Eye (tissue), 1 donor: ENCODE measurements at regions not wholly inside any gene's neighbourhood (a gene's known extent, or its start where the extent isn't known, plus 50 kb on each side); places are given as distances from the start of the nearest gene placed in this dataset.
A peak's percentile ranks its signal among the peaks of the same experiment; 100 is the strongest.

Source experiments
- DNase-seq: peaks from one replicate; pipeline ENCODE4 v3.0.0-alpha.2; 2015

GRCh38 chr6:140044626-140045025 lies 670.2 kb upstream of the CITED2 start:
- no peak for DNase-seq

GRCh38 chr6:140043762-140044378 lies 669.4 kb upstream of the CITED2 start:
- DNase-seq = no peak

DNA sequence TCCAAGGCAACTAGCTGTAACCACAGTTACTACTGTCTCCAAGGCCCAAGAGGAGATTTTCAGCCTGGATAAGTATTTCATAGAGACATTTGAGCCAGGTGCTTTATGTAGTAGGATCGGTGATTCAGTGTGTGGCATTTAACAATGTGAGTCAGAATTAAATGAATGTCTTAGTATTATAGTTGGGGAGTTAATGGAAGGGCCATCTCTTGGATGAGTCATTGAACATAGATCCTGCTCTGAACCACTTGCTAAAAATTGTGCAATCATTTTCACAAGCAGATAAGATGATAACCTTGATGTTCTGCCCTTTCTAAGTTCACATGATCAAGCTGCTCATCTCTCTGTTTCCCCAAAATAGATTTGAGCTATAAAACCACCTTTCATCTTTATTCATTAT lies 668.9 kb upstream of the CITED2 start:
- no peak for DNase-seq

- no peak for DNase-seq
These were observed 667.3 kb upstream of the CITED2 start for GRCh38 chr6:140041571-140042332.

DNA sequence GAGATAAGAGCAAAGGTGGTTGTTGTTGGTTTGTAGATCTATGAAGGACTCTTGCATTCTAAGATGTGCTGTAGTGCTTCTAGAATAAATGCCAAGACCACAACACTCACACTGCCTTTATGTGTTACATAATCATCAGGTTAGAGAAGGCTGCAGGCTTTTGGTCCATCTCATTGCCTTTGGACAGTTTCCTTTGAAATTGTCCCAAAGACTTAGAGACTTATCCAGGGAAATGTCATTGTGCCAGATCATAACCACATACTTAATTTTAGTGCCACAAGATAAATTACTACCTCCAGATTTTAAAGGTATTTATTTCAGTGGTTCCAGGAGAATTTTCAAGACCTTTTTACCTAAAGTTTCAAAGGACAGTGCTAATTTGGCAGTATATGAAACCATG lies 666.6 kb upstream of the CITED2 start:
- no peak for DNase-seq

GRCh38 chr6:140040396-140040795 lies 665.9 kb upstream of the CITED2 start:
- no peak for DNase-seq

DNA sequence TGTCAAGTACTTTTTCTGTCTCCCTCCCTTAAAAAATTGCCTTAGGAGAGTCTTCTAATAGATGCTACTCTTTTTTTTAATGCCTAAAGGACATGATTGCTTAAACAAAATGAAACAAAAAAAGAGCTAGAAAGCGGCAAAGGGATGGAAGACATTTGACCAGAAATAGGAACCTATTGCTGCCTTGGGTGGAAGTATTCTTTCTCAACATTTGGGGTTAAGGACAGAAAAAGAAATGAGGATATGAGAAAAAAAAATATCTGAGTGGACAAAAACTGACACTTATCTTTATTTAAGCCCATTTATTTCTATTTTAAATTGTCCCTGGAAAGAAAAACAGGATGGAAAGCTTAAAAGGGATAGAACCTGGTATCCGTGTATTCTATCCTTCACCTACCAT lies 664.9 kb upstream of the CITED2 start:
- no peak for DNase-seq

- no peak for DNase-seq
These were observed 661.7 kb upstream of the CITED2 start for GRCh38 chr6:140036196-140036595.

- no peak for DNase-seq
These were observed 657.7 kb upstream of the CITED2 start for GRCh38 chr6:140032189-140032588.

DNA sequence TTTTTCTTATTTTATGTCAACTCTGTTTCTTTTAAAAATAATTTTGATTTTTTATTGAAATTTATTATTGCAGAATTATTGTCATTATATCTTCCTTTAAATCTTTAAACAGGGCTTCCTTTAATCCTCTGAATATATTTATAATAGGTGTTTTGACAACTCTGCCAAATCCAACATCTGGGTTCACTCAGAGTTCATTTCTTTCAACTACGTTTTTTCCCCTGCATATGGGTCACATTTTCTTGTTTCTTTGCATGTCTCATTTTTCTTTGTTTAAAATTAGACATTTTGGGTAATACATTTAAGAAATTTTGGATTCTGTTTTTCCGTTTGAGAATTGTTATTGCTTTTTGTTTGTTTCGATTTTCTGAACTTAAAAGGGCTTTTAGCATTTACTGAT lies 655.1 kb upstream of the CITED2 start:
- no peak for DNase-seq

GRCh38 chr6:140027219-140027618 lies 652.8 kb upstream of the CITED2 start:
- DNase-seq = no peak

GRCh38 chr6:140026546-140026945 lies 652.1 kb upstream of the CITED2 start:
- DNase-seq = no peak

GRCh38 chr6:140025171-140025570 lies 650.7 kb upstream of the CITED2 start:
- no peak for DNase-seq

- DNase-seq = no peak
These were observed 645.9 kb upstream of the CITED2 start for GRCh38 chr6:140020207-140020791.

GRCh38 chr6:140018588-140018987 lies 644.1 kb upstream of the CITED2 start:
- no peak for DNase-seq

GRCh38 chr6:140017470-140017869 lies 643.0 kb upstream of the CITED2 start:
- DNase-seq = no peak

GRCh38 chr6:140012150-140012549 lies 637.7 kb upstream of the CITED2 start:
- no peak for DNase-seq

DNA sequence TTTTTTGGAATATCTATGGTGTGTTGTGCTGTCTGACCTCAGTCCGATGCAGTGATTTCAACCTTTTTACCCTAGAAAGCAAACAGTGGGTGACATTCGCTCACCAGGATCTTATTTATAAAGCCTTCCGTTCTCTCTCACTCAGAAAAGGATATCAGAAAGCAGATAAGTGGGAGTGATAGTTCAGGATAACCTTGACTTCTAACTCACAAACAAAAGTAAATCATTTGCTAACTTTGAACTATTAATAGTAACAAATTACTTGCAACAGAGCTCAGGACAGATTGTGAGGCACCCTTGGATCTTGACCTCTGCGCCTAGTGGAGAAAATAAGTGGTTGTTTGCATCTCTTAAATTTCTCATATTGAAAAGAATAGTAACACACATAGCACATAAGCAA lies 637.1 kb upstream of the CITED2 start:
- DNase-seq = no peak

DNA sequence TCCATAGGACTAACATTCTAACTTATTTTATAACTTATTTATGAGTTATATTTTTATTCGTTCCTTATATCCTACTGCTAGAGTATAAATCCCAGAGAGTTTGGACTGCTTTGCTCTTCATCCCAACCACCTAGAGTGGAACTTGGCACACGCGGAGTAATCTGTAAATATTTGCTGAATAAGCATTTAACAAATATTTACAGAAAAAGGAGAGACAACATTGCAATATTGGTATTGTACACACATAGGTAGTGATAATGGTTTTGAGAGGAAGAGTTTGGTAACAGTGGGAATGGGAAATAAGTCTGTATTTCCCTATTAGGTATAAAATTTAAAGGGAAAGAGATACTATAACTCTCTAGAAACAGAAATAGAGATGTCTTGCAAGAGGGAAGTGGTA lies 634.8 kb upstream of the CITED2 start:
- DNase-seq = no peak

DNA sequence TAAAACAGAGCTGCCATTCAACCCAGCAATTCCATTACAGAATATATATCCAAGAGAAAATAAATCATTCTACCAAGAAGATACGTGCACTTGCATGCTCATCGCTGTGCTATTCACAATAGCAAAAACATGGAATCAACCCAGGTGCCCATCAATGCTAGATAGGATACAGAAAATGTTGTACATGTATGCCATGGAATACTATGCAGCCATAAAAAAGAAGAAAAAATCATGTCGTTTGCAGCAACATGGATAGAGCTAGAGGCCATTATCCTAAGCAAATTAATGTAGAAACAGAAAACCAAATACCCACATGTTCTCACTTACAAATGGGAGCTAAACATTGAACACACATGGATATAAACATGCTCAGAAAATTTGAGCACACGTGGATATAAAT lies 633.1 kb upstream of the CITED2 start:
- DNase-seq = no peak

DNA sequence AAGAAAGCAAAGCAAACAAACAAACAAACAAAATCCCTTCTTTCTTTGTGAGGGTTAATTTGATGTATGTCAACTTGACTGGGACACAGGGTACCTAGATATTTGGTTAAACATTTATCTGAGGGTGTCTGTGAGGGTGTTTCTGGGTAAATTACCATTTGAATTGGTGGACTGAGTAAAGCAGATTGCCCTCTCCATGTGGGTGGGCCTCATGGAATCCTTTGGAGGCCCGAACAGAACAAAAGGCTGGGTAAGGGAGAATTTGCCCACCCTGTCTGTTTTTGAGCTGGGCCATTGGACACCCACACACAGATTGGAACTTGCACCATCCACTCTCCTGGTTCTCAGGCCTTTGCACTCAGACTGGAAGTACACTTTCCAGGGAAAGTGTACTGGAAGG lies 628.8 kb upstream of the CITED2 start:
- no peak for DNase-seq

DNA sequence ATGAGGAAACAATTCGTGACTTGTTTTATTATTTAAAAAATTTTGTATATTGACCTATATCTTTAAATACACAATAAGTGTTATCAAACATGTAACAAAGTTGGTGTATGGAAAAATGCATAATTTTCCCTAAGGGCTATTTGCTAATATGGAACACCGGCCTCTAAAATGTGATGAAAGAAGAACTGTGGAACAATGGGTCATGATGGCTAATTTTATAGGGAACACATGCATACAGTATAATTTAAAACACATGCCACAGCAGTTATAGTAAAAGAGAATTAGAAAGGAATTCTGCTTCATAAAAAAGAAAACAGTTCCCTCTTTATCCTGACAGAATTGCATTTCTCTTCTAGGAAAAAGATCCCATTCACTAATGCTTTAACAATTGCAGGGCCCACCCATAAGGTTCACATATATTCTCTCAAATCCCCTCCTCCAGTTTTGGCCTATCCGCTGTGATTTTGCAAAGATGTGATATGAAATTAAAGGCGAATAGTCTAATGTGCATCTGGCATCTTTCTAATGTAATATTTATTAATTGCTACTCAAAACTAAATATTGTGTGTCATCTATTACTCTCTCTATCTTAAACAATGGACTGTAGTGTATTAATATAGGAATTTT lies 628.1 kb upstream of the CITED2 start:
- no peak for DNase-seq

DNA sequence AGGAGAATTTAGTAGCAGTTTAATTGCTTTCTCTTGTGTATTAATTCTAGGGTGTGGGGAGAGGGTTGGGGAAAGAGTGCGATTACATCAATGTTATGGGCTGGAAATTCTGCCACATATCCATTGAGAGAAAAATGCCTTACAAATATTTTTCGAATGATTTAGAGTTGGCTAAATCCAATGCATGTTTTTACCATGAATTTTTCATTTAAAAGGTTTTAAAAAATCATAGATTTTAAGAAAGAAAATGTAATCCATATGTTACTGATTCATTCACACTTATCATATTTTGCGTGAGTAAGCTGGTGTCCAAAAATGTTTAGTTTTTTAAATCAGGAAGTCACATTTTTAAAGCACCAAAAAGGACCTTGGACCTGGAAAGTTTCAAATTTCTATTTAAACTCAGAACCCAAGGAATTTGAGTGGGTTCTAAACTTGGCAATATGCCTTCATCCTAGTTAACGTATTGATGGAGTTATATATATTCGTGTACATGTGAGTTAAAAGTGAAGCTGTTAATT lies 627.4 kb upstream of the CITED2 start:
- peak; percentile 53 for DNase-seq

- DNase-seq = no peak
These were observed 626.6 kb upstream of the CITED2 start for GRCh38 chr6:140001005-140001404.
